CD14-positive monocyte (primary cell): ENCODE measurements at regions not wholly inside any gene's neighbourhood (a gene's known extent, or its start where the extent isn't known, plus 50 kb on each side); places are given as distances from the start of the nearest gene placed in this dataset.

ENCODE experiments used
- DNase-seq, 3 donors: peaks; one replicate each; pipeline ENCODE4 v3.0.0-alpha.2; 2011 to 2022
- H2AFZ ChIP-seq: 2 replicates; pipeline ENCODE4 v1.6.0; 2012; ENCODE audit warnings: mild to moderate bottlenecking, low read depth, low read length, inconsistent platforms; ENCODE audit not compliant: insufficient read depth, poor library complexity, severe bottlenecking
- H3K27ac ChIP-seq, 2 donors: 1 replicate in 1 of 2; 2 replicates in 1 of 2; pipeline ENCODE4 v1.5.1; 2012 to 2013; ENCODE audit warnings: low read length in 2 of 2, control low read depth in 1 of 2, inconsistent platforms in 1 of 2, low read depth in 1 of 2, mild to moderate bottlenecking in 1 of 2
- H3K27me3 ChIP-seq, 2 donors: one replicate each; pipeline versions ENCODE4 v1.6.0 to v1.6.1; 2011 to 2013; ENCODE audit warnings: low read length in 2 of 2; ENCODE audit not compliant: control insufficient read depth in 2 of 2, insufficient read depth in 2 of 2
- H3K36me3 ChIP-seq, 2 donors: replicated peaks in 1 of 2; 1 replicate in 1 of 2; 2 replicates in 1 of 2; pipeline versions ENCODE4 v1.5.1 to v1.6.1; 2012 to 2013; ENCODE audit warnings: low read length in 2 of 2, control low read depth in 1 of 2, inconsistent platforms in 1 of 2, mild to moderate bottlenecking in 1 of 2; ENCODE audit not compliant: insufficient read depth in 2 of 2, control insufficient read depth in 1 of 2
- H3K4me1 ChIP-seq, 2 donors: 1 replicate in 1 of 2; 2 replicates in 1 of 2; pipeline versions ENCODE4 v1.5.1 to v1.6.1; 2012 to 2013; ENCODE audit warnings: low read length in 2 of 2, control low read depth in 1 of 2, inconsistent platforms in 1 of 2, mild to moderate bottlenecking in 1 of 2, moderate library complexity in 1 of 2; ENCODE audit not compliant: insufficient read depth in 2 of 2, control insufficient read depth in 1 of 2
- H3K4me2 ChIP-seq: replicated peaks from 2 replicates; pipeline ENCODE3; 2012; ENCODE audit warnings: low read length, moderate library complexity, mild to moderate bottlenecking; ENCODE audit not compliant: poor library complexity, severe bottlenecking; ENCODE audit errors: extremely low read depth
- H3K4me3 ChIP-seq, 3 experiments: fragments of 200-600 bp in 1 of 3; sonication (generic) in 1 of 3; replicated peaks in 1 of 3; 1 replicate in 2 of 3; 2 replicates in 1 of 3; pipeline ENCODE4 v1.5.1; 2011 to 2013; ENCODE audit warnings: low read length in 3 of 3, mild to moderate bottlenecking in 3 of 3, control low read depth in 2 of 3, low read depth in 2 of 3, inconsistent platforms in 1 of 3, moderate library complexity in 1 of 3
- H3K79me2 ChIP-seq: 2 replicates; pipeline ENCODE4 v1.6.0; 2012; ENCODE audit warnings: mild to moderate bottlenecking, control low read depth, inconsistent platforms, low read length, moderate library complexity; ENCODE audit not compliant: insufficient read depth
- H3K9ac ChIP-seq: 2 replicates; pipeline ENCODE4 v1.6.0; 2017; ENCODE audit warnings: low read length, mild to moderate bottlenecking; ENCODE audit not compliant: insufficient read depth, poor library complexity, severe bottlenecking
- H3K9me3 ChIP-seq, 2 donors: replicated peaks in 1 of 2; 1 replicate in 1 of 2; 2 replicates in 1 of 2; pipeline versions ENCODE4 v1.5.1 to v1.6.1; 2012 to 2013; ENCODE audit warnings: low read length in 2 of 2, control low read depth in 1 of 2; ENCODE audit not compliant: control insufficient read depth in 1 of 2, insufficient read depth in 1 of 2
- H4K20me1 ChIP-seq: 2 replicates; pipeline ENCODE4 v1.6.0; 2012; ENCODE audit warnings: mild to moderate bottlenecking, low read length, control low read depth, moderate library complexity; ENCODE audit not compliant: insufficient read depth
- H3K27ac Mint-ChIP-seq, 7 donors: one replicate each; pipeline ENCODE4 v1.8.0; 2020; ENCODE audit warnings: mild to moderate bottlenecking in 7 of 7, mixed read lengths in 7 of 7, moderate library complexity in 6 of 7, inconsistent platforms in 2 of 7
- H3K27me3 Mint-ChIP-seq, 3 donors: one replicate each; pipeline ENCODE4 v1.8.0; 2021 to 2022; ENCODE audit warnings: low read depth in 3 of 3, mild to moderate bottlenecking in 3 of 3, mixed read lengths in 3 of 3, moderate library complexity in 3 of 3, inconsistent platforms in 1 of 3
- H3K36me3 Mint-ChIP-seq, 2 donors: one replicate each; pipeline ENCODE4 v1.8.0; 2020; ENCODE audit warnings: mixed read lengths in 2 of 2, inconsistent platforms in 1 of 2, mild to moderate bottlenecking in 1 of 2
- H3K4me1 Mint-ChIP-seq: one replicate; pipeline ENCODE4 v1.8.0; 2020; ENCODE audit warnings: mild to moderate bottlenecking, mixed read lengths
- H3K4me3 Mint-ChIP-seq, 2 donors: one replicate each; pipeline ENCODE4 v1.8.0; 2020; ENCODE audit warnings: mild to moderate bottlenecking in 2 of 2, mixed read lengths in 2 of 2, moderate library complexity in 1 of 2
- H3K9me3 Mint-ChIP-seq, 7 donors: one replicate each; pipeline ENCODE4 v1.8.0; 2020 to 2022; ENCODE audit warnings: mixed read lengths in 7 of 7, mild to moderate bottlenecking in 6 of 7, moderate library complexity in 6 of 7, inconsistent platforms in 2 of 7
- WGBS: methylation state at CpG from one replicate; pipeline ENCODE4 v1.1.5; 2013; ENCODE audit warnings: missing lambda C conversion rate; ENCODE audit not compliant: insufficient coverage; 5-methylcytosine and 5-hydroxymethylcytosine counted together
- intact Hi-C, 2 donors: fragments of 100-400 bp; cut with micrococcal nuclease; formaldehyde crosslinking; loops; one replicate each; pipeline versions ENCODE4 v1.15.0 to v1.15.1; 2023
- TF ChIP-seq, protein P1 (sequence below): fragments of 200-600 bp; IDR thresholded peaks from one replicate; pipeline ENCODE4 v1.8.0; 2022; ENCODE audit warnings: antibody characterized with exemption, mild to moderate bottlenecking

DNA sequence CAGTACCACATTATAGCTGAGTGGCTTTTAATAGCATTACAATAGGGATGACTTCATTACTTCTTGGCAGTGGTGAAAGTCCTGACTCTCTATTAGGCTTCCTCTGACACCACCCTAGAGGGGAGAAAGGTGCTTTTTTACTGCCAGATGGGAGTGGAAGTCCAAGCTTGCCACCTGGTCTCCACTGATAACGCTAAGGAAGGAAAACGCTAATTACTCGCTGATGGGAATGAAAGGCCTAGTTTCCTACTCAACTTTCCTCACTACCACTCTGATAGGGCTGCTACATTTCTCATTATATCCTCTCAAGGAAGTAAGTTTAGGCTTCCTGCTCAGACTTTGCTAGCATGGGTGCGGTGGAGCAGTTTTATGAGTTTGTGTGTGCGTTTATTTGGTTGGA is 62.3 kb upstream of the PAGE3 start:
- peaks cover 0 to 7% (median 1%) of the 10 kb centered on the region in 3 donors for H3K27me3 Mint-ChIP-seq
- H3K9ac ChIP-seq, result no peak overlapping the region
- DNase-seq, result no peak
- TF ChIP-seq, protein P1, sequence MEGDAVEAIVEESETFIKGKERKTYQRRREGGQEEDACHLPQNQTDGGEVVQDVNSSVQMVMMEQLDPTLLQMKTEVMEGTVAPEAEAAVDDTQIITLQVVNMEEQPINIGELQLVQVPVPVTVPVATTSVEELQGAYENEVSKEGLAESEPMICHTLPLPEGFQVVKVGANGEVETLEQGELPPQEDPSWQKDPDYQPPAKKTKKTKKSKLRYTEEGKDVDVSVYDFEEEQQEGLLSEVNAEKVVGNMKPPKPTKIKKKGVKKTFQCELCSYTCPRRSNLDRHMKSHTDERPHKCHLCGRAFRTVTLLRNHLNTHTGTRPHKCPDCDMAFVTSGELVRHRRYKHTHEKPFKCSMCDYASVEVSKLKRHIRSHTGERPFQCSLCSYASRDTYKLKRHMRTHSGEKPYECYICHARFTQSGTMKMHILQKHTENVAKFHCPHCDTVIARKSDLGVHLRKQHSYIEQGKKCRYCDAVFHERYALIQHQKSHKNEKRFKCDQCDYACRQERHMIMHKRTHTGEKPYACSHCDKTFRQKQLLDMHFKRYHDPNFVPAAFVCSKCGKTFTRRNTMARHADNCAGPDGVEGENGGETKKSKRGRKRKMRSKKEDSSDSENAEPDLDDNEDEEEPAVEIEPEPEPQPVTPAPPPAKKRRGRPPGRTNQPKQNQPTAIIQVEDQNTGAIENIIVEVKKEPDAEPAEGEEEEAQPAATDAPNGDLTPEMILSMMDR, result no peak
- H3K27me3 ChIP-seq, result peaks cover 0 to 5% of the 10 kb centered on the region in 2 donors
- H2AFZ ChIP-seq, result no peak overlapping the region
- intact Hi-C loops, result no loop called here
- no peaks in the 10 kb centered on the region for H3K4me1 ChIP-seq
- H3K4me1 Mint-ChIP-seq, result no peaks in the 10 kb centered on the region
- H3K9me3 Mint-ChIP-seq, result peaks cover 6 to 15% (median 8%) of the 10 kb centered on the region in 7 donors
- H4K20me1 ChIP-seq, result no peaks in the 10 kb centered on the region
- no peak overlapping the region for H3K4me2 ChIP-seq
- no peak overlapping the region for H3K4me3 ChIP-seq
- no peak overlapping the region for H3K4me3 Mint-ChIP-seq
- peaks cover 0 to 8% of the 10 kb centered on the region in 2 donors for H3K9me3 ChIP-seq
- no peaks in the 10 kb centered on the region for H3K36me3 ChIP-seq
- no peak overlapping the region for H3K27ac Mint-ChIP-seq
- no CpG with 5 or more reads among the region's 5 CpGs for WGBS
- H3K79me2 ChIP-seq, result no peaks in the 10 kb centered on the region
- H3K36me3 Mint-ChIP-seq, result no peaks in the 10 kb centered on the region
- H3K27ac ChIP-seq, result no peak overlapping the region

DNA sequence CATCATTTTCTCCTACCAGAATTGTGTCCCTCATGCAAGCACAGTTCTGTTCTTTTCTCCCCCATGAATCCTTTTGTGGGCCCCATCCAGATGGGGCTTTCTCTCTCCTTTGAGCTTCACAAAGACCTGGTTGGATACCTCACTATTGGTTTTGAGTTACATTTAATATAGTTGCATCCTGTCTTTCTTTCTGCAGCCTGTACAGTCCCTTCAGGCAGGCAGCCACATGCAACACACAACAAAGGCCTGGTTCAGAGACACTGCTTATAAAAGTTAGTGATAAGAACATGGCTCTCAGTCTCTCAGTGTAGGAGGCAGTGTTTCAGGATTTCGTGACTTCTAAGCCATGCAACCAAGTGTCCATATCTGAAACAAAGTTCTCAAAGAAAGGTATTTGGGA is 70.6 kb upstream of the PAGE3 start:
- DNase-seq, result no peak
- TF ChIP-seq, protein P1, result no peak
- Mint-ChIP-seq H3K27ac (peak overlapping the region in 1 of 7 donors; percentile 9), H3K9me3 (peaks cover 0 to 2% (median 0%) of the 10 kb centered on the region in 7 donors), H3K4me3 (no peak overlapping the region), H3K4me1 (no peaks in the 10 kb centered on the region), H3K36me3 (no peaks in the 10 kb centered on the region), H3K27me3 (peaks cover 0 to 4% (median 2%) of the 10 kb centered on the region in 3 donors)
- H3K27me3 ChIP-seq, result no peaks in the 10 kb centered on the region
- intact Hi-C loops, result no loop called here
- H3K4me2 ChIP-seq, result no peak overlapping the region
- H4K20me1 ChIP-seq, result no peaks in the 10 kb centered on the region
- no peaks in the 10 kb centered on the region for H3K9me3 ChIP-seq
- no peak overlapping the region for H3K27ac ChIP-seq
- no CpG with 5 or more reads among the region's 1 CpG for WGBS
- no peaks in the 10 kb centered on the region for H3K36me3 ChIP-seq
- H3K4me3 ChIP-seq, result no peak overlapping the region
- H3K4me1 ChIP-seq, result no peaks in the 10 kb centered on the region
- no peak overlapping the region for H2AFZ ChIP-seq
- H3K9ac ChIP-seq, result no peak overlapping the region
- H3K79me2 ChIP-seq, result no peaks in the 10 kb centered on the region
